Vagina (tissue), 2 donors: ENCODE measurements at regions not wholly inside any gene's neighbourhood (a gene's known extent, or its start where the extent isn't known, plus 50 kb on each side); places are given as distances from the start of the nearest gene placed in this dataset.

Experiments
- POLR2A ChIP-seq, 2 donors: fragments of 450-650 bp; IDR thresholded peaks; one replicate each; pipeline ENCODE4 v1.6.1; 2017; ENCODE audit warnings: antibody characterized with exemption in 2 of 2, mild to moderate bottlenecking in 2 of 2, moderate library complexity in 2 of 2
- POLR2AphosphoS5 ChIP-seq, 2 donors: sonication (generic); formaldehyde crosslinking; IDR thresholded peaks; one replicate each; pipeline ENCODE4 v1.9.0; 2017; ENCODE audit warnings: antibody characterized with exemption in 2 of 2, mild to moderate bottlenecking in 2 of 2, low read depth in 1 of 2; ENCODE audit not compliant: insufficient read depth in 1 of 2
- TF ChIP-seq, protein P1 (sequence below), 3 experiments: fragments of 450-650 bp in 2 of 3; fragments of 200-600 bp in 1 of 3; sonication (generic) in 1 of 3; IDR thresholded peaks; one replicate each; pipeline ENCODE4 v1.5.1; 2017 to 2019; ENCODE audit warnings: antibody characterized with exemption in 3 of 3, mild to moderate bottlenecking in 2 of 3, moderate library complexity in 2 of 3

DNA sequence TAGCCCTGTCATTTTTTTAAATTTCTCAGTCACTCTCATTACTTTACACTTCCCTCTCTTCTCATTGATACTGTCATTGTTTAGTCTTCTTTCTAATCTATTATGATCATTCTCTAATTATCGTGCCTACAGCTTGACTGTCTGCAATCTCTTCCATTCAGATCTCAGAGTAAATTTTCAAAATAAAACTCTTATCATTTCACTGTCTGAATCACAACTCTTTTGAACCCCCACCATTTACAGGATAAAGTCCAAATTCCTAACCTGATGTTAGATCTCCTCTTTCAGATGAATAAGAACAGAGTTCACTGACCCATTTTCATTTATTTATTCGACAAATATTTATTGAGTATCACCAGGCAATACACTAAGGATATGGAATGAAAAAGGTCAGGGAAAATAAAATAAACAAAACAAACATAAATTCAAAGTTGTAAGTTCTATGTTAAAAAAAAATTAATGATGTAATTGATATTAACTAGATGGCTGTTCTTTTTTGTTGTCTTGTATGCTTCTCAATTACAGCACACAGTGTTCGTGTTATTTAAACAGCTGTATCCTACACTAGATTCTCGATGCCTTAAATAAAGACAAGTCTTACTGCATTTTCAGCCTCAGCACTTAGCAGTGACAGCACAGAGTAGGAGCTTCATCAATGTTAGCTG lies 631.0 kb downstream of the IRS1 start:
- TF ChIP-seq, protein P1, sequence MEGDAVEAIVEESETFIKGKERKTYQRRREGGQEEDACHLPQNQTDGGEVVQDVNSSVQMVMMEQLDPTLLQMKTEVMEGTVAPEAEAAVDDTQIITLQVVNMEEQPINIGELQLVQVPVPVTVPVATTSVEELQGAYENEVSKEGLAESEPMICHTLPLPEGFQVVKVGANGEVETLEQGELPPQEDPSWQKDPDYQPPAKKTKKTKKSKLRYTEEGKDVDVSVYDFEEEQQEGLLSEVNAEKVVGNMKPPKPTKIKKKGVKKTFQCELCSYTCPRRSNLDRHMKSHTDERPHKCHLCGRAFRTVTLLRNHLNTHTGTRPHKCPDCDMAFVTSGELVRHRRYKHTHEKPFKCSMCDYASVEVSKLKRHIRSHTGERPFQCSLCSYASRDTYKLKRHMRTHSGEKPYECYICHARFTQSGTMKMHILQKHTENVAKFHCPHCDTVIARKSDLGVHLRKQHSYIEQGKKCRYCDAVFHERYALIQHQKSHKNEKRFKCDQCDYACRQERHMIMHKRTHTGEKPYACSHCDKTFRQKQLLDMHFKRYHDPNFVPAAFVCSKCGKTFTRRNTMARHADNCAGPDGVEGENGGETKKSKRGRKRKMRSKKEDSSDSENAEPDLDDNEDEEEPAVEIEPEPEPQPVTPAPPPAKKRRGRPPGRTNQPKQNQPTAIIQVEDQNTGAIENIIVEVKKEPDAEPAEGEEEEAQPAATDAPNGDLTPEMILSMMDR (IDR thresholded peaks at IDR 0.05): no peak
- TF ChIP-seq POLR2A (IDR thresholded peaks at IDR 0.05) (no peak), POLR2AphosphoS5 (IDR thresholded peaks at IDR 0.05; ENCODE audit: insufficient read depth in 1 of 2, low read depth in 1 of 2) (no peak)
